ENCODE measurements at regions not wholly inside any gene's neighbourhood (a gene's known extent, or its start where the extent isn't known, plus 50 kb on each side); places are given as distances from the start of the nearest gene placed in this dataset.

DNA sequence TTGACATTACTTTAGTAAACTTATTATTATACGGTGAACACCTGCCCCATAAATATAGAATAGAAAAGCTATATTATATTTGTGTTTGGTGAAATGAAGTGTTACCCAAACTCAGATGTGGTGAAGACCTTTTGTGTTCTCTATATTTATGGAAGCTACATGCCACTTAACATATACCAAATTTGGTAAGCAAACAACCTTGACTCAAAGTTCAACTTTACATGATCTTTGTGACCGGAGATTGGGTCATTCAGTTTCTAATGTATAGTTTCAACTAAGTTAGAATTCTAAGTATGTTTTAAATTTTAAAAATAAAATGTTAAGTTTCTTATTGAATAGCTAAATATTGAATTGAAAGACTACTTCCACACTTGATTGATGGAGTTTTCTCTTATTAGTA is 288.6 kb upstream of the SEMA3D start:
- TF ChIP-seq, protein P1, sequence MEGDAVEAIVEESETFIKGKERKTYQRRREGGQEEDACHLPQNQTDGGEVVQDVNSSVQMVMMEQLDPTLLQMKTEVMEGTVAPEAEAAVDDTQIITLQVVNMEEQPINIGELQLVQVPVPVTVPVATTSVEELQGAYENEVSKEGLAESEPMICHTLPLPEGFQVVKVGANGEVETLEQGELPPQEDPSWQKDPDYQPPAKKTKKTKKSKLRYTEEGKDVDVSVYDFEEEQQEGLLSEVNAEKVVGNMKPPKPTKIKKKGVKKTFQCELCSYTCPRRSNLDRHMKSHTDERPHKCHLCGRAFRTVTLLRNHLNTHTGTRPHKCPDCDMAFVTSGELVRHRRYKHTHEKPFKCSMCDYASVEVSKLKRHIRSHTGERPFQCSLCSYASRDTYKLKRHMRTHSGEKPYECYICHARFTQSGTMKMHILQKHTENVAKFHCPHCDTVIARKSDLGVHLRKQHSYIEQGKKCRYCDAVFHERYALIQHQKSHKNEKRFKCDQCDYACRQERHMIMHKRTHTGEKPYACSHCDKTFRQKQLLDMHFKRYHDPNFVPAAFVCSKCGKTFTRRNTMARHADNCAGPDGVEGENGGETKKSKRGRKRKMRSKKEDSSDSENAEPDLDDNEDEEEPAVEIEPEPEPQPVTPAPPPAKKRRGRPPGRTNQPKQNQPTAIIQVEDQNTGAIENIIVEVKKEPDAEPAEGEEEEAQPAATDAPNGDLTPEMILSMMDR (conservative IDR thresholded peaks at IDR 0.05; ENCODE audit: low read depth, low read length) = no peak
- Histone ChIP-seq H4K20me1 (ENCODE audit: insufficient read depth) (no peaks in the 10 kb centered on the region), H3K4me1 (ENCODE audit: low read depth, poor library complexity, severe bottlenecking) (peaks cover 8% of the 10 kb centered on the region), H2AFZ (ENCODE audit: low read depth) (no peak overlapping the region), H3K36me3 (ENCODE audit: insufficient read depth) (no peaks in the 10 kb centered on the region), H3K9ac (no peak overlapping the region), H3K27me3 (ENCODE audit: insufficient read depth, low read depth) (no peaks in the 10 kb centered on the region), H3K4me2 (no peak overlapping the region), H3K27ac (no peak overlapping the region), H3K4me3 (IDR thresholded peaks at IDR 0.05; ENCODE audit: insufficient read depth, low read depth, low read length) (no peak overlapping the region), H3K79me2 (ENCODE audit: insufficient read depth, low read depth) (no peaks in the 10 kb centered on the region)

DNA sequence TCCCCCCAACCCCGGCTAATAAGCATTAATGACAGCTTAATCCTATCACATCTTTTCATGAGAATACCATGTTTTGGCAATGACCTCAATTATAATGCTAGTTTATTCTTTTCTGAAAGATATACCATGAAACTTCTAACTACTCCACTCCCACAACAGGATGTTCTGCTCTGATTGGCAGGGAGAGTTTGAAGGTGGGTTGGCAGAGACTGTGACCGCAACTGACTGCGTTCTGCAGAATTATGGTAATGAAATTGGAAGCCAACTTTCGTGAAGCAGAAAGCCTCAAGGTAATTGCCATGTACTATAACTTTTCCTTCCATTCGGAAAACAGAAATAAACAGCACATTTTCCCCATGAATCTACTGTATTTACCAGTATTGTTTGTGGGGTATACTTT is 288.2 kb upstream of the SEMA3D start:
- H3K27ac ChIP-seq = no peak overlapping the region
- no peaks in the 10 kb centered on the region for H3K36me3 ChIP-seq (ENCODE audit: insufficient read depth)
- no peak overlapping the region for H2AFZ ChIP-seq (ENCODE audit: low read depth)
- no peak overlapping the region for H3K4me2 ChIP-seq
- no peaks in the 10 kb centered on the region for H3K27me3 ChIP-seq (ENCODE audit: insufficient read depth, low read depth)
- TF ChIP-seq, protein P1 (conservative IDR thresholded peaks at IDR 0.05; ENCODE audit: low read depth, low read length) = no peak
- no peak overlapping the region for H3K9ac ChIP-seq
- peaks cover 8% of the 10 kb centered on the region for H3K4me1 ChIP-seq (ENCODE audit: low read depth, poor library complexity, severe bottlenecking)
- no peak overlapping the region for H3K4me3 ChIP-seq (IDR thresholded peaks at IDR 0.05; ENCODE audit: insufficient read depth, low read depth, low read length)
- no peaks in the 10 kb centered on the region for H3K79me2 ChIP-seq (ENCODE audit: insufficient read depth, low read depth)
- no peaks in the 10 kb centered on the region for H4K20me1 ChIP-seq (ENCODE audit: insufficient read depth)

DNA sequence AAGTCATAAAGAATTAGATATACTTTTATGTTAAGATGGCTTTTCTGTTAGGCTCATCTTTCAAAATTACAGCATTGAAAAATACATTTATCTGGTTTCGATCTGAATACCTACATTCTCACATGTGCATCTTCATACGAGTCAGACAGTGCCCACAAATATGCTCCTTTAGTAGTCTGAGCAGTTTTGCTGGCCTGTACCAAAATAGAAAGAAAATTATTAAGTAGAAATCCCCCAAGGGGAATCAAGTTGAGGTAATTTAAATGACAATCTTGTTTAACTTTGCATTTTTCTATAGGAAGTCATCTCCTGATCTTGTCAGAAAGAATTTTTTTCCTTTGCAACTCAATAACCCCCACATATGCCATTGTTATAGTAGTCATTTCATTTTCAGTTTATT is 287.4 kb upstream of the SEMA3D start:
- Histone ChIP-seq H3K79me2 (ENCODE audit: insufficient read depth, low read depth) (no peaks in the 10 kb centered on the region), H3K4me3 (IDR thresholded peaks at IDR 0.05; ENCODE audit: insufficient read depth, low read depth, low read length) (no peak overlapping the region), H3K4me1 (ENCODE audit: low read depth, poor library complexity, severe bottlenecking) (peaks cover 16% of the 10 kb centered on the region), H3K9ac (no peak overlapping the region), H2AFZ (ENCODE audit: low read depth) (0 out of 2 replicates have a peak overlapping the region, but pooled peaks have one; percentile 14), H3K27me3 (ENCODE audit: insufficient read depth, low read depth) (no peaks in the 10 kb centered on the region), H4K20me1 (ENCODE audit: insufficient read depth) (no peaks in the 10 kb centered on the region), H3K27ac (no peak overlapping the region), H3K36me3 (ENCODE audit: insufficient read depth) (no peaks in the 10 kb centered on the region), H3K4me2 (no peak overlapping the region)
- TF ChIP-seq, protein P1 (conservative IDR thresholded peaks at IDR 0.05; ENCODE audit: low read depth, low read length) = no peak

DNA sequence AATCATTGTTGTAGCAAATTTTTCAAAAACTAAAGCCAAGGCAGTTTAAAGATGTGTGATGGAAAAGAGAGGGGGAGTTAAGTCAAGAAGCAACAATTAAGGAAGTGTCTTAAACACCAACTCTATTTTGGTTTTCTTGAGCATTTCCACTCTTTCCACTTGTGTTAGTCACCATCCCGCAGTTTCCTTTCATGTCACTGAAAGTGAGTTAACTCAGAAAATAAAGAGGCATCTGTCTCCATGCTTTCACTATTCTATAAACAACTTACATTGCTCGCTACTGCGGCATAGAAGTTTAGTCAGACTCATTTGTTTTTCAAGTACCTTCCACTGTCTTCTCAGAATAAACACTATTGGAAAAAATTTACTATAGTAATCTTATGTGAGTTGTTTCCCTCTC is 284.9 kb upstream of the SEMA3D start:
- Histone ChIP-seq H4K20me1 (ENCODE audit: insufficient read depth) (no peaks in the 10 kb centered on the region), H3K27me3 (ENCODE audit: insufficient read depth, low read depth) (no peaks in the 10 kb centered on the region), H3K4me3 (IDR thresholded peaks at IDR 0.05; ENCODE audit: insufficient read depth, low read depth, low read length) (no peak overlapping the region), H3K36me3 (ENCODE audit: insufficient read depth) (no peaks in the 10 kb centered on the region), H3K9ac (no peak overlapping the region), H3K27ac (no peak overlapping the region), H3K4me1 (ENCODE audit: low read depth, poor library complexity, severe bottlenecking) (peaks cover 17% of the 10 kb centered on the region), H3K79me2 (ENCODE audit: insufficient read depth, low read depth) (no peaks in the 10 kb centered on the region), H2AFZ (ENCODE audit: low read depth) (no peak overlapping the region), H3K4me2 (no peak overlapping the region)
- TF ChIP-seq, protein P1 (conservative IDR thresholded peaks at IDR 0.05; ENCODE audit: low read depth, low read length) = no peak
